GM23338 (cell line): ENCODE measurements at regions not wholly inside any gene's neighbourhood (a gene's known extent, or its start where the extent isn't known, plus 50 kb on each side); places are given as distances from the start of the nearest gene placed in this dataset.

Source experiments
- ATAC-seq: fragments of 200-7000 bp; cut with Tn5 transposase; 3 replicates; pipeline ENCODE4 v1.9.1; 2020
- DNase-seq: peaks from one replicate; pipeline ENCODE4 v3.0.0-alpha.2; 2015; ENCODE audit warnings: low spot score
- H2AFZ ChIP-seq: fragments of 200-600 bp; sonication (generic); 2 replicates; pipeline ENCODE4 v1.8.0; 2016; ENCODE audit warnings: antibody characterized with exemption, mild to moderate bottlenecking, moderate library complexity
- H3F3A ChIP-seq: fragments of 200-600 bp; sonication (generic); replicated peaks from 2 replicates; pipeline ENCODE4 v1.8.0; 2017; ENCODE audit warnings: antibody characterized with exemption, mixed run types, low read depth
- H3K27ac ChIP-seq: fragments of 200-600 bp; sonication (generic); 2 replicates; pipeline ENCODE4 v1.6.1; 2016; ENCODE audit warnings: low read depth
- H3K27me3 ChIP-seq: fragments of 200-600 bp; sonication (generic); 2 replicates; pipeline ENCODE4 v1.8.0; 2016; ENCODE audit warnings: mild to moderate bottlenecking, mixed run types, moderate library complexity; ENCODE audit not compliant: insufficient read depth
- H3K36me3 ChIP-seq: fragments of 200-600 bp; sonication (generic); 2 replicates; pipeline ENCODE4 v1.8.0; 2016; ENCODE audit warnings: mild to moderate bottlenecking; ENCODE audit not compliant: insufficient read depth
- H3K4me1 ChIP-seq: fragments of 200-600 bp; sonication (generic); 2 replicates; pipeline ENCODE4 v1.8.0; 2016; ENCODE audit warnings: mild to moderate bottlenecking, moderate library complexity; ENCODE audit not compliant: insufficient read depth
- H3K4me2 ChIP-seq: fragments of 200-600 bp; sonication (generic); 2 replicates; pipeline ENCODE4 v1.7.1; 2017; ENCODE audit warnings: mixed run types
- H3K4me3 ChIP-seq: fragments of 200-600 bp; sonication (generic); 2 replicates; pipeline ENCODE4 v1.6.1; 2016; ENCODE audit warnings: mixed run types
- H3K79me2 ChIP-seq: fragments of 200-600 bp; sonication (generic); replicated peaks from 2 replicates; pipeline ENCODE4 v1.8.0; 2017; ENCODE audit warnings: mild to moderate bottlenecking; ENCODE audit not compliant: insufficient read depth
- H3K9me2 ChIP-seq: fragments of 200-600 bp; sonication (generic); 2 replicates; pipeline ENCODE4 v1.8.0; 2017; ENCODE audit not compliant: insufficient read depth
- H4K20me1 ChIP-seq: fragments of 200-600 bp; sonication (generic); replicated peaks from 2 replicates; pipeline ENCODE4 v1.8.0; 2017; ENCODE audit warnings: mild to moderate bottlenecking; ENCODE audit not compliant: insufficient read depth
- H3K27ac Mint-ChIP-seq: 2 replicates; pipeline ENCODE4 v1.8.0; 2020; ENCODE audit warnings: inconsistent platforms, mild to moderate bottlenecking, moderate library complexity, mixed read lengths
- H3K27me3 Mint-ChIP-seq: 3 replicates; pipeline ENCODE4 v1.8.0; 2022; ENCODE audit warnings: low read depth, mild to moderate bottlenecking, moderate library complexity, mixed read lengths, inconsistent platforms; ENCODE audit not compliant: insufficient read depth, poor library complexity
- H3K36me3 Mint-ChIP-seq: 3 replicates; pipeline ENCODE4 v1.8.0; 2021; ENCODE audit warnings: low read depth, mild to moderate bottlenecking, inconsistent platforms, moderate library complexity, mixed read lengths
- H3K4me1 Mint-ChIP-seq: 3 replicates; pipeline ENCODE4 v1.8.0; 2020; ENCODE audit warnings: mild to moderate bottlenecking, inconsistent platforms, mixed read lengths
- H3K4me3 Mint-ChIP-seq: 3 replicates; pipeline ENCODE4 v1.8.0; 2021; ENCODE audit warnings: moderate library complexity, mild to moderate bottlenecking, inconsistent platforms, mixed read lengths
- H3K9me3 Mint-ChIP-seq: 3 replicates; pipeline ENCODE4 v1.8.0; 2020; ENCODE audit warnings: moderate library complexity, mild to moderate bottlenecking, inconsistent platforms, mixed read lengths
- CREB1 ChIP-seq: fragments of 250-450 bp; sonication (Bioruptor Pico); IDR thresholded peaks from 2 replicates; pipeline ENCODE4 v1.5.0; 2020; ENCODE audit warnings: low read depth, mild to moderate bottlenecking, moderate library complexity
- EZH2 ChIP-seq: fragments of 200-600 bp; sonication (generic); IDR thresholded peaks from one replicate; pipeline ENCODE4 v1.8.0; 2017; ENCODE audit warnings: antibody characterized with exemption, mild to moderate bottlenecking, low read depth; ENCODE audit not compliant: unreplicated experiment
- EZH2phosphoT487 ChIP-seq: fragments of 200-600 bp; sonication (generic); IDR thresholded peaks from one replicate; pipeline ENCODE4 v1.8.1; 2018; ENCODE audit warnings: antibody characterized with exemption; ENCODE audit not compliant: unreplicated experiment
- JUNB ChIP-seq: IDR thresholded peaks from one replicate; pipeline ENCODE4 v1.6.1; 2016; ENCODE audit warnings: antibody characterized with exemption; ENCODE audit not compliant: unreplicated experiment
- NANOG ChIP-seq: IDR thresholded peaks from 2 replicates; pipeline ENCODE4 v1.6.1; 2016; ENCODE audit warnings: antibody characterized with exemption, borderline replicate concordance
- POLR2AphosphoS5 ChIP-seq: IDR thresholded peaks from 2 replicates; pipeline ENCODE4 v1.6.1; 2016; ENCODE audit warnings: antibody characterized with exemption, low read depth
- STAT1 ChIP-seq: IDR thresholded peaks from one replicate; pipeline ENCODE4 v1.6.1; 2016; ENCODE audit warnings: antibody characterized with exemption; ENCODE audit not compliant: unreplicated experiment
- ZNF114 ChIP-seq: fragments of 250-450 bp; sonication (Bioruptor Pico); IDR thresholded peaks from 2 replicates; pipeline ENCODE4 v1.5.0; 2020; ENCODE audit warnings: mild to moderate bottlenecking, moderate library complexity
- ZNF331 ChIP-seq: fragments of 250-450 bp; sonication (Bioruptor Pico); IDR thresholded peaks from 2 replicates; pipeline ENCODE4 v1.5.0; 2020; ENCODE audit warnings: low read depth, mild to moderate bottlenecking, moderate library complexity
- ZNF462 ChIP-seq: fragments of 250-450 bp; sonication (Bioruptor Pico); IDR thresholded peaks from 2 replicates; pipeline ENCODE4 v1.5.0; 2020; ENCODE audit warnings: mild to moderate bottlenecking, moderate library complexity
- TF ChIP-seq, protein P1 (sequence below): IDR thresholded peaks from 2 replicates; pipeline ENCODE4 v1.6.1; 2016; ENCODE audit warnings: antibody characterized with exemption
- TF ChIP-seq, protein P2 (sequence below): IDR thresholded peaks from one replicate; pipeline ENCODE4 v1.6.1; 2018; ENCODE audit warnings: antibody characterized with exemption; ENCODE audit not compliant: unreplicated experiment
- TF ChIP-seq, protein P3 (sequence below), 2 experiments: fragments of 200-600 bp in 1 of 2; sonication (generic) in 1 of 2; conservative IDR thresholded peaks; 2 replicates each; pipeline versions ENCODE4 v1.5.1 to v1.6.1; 2016 to 2017; ENCODE audit warnings: antibody characterized with exemption in 2 of 2, low read depth in 2 of 2, mild to moderate bottlenecking in 2 of 2, moderate library complexity in 1 of 2

DNA sequence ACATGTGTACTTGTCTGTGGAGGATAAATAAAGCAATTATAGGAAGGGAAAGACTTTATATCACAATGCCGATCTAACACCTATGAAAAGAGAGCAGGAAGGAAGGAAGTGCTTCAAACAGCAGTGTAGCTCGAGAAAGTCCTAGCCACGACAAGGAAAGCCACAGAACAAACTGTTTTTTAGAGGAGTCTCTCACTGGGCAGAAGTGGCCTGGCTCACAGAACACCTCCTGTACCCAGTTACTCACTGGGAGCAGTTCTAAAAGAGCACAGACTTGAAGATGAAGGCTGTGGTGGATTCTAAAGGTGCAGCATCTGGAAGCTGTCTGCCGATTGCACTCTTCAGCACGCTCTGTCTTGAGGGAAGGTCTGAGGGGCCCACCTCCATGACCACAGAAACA is 248.8 kb upstream of the ATP11B start:
- ATAC-seq (no peak), DNase-seq (no peak)
- H3K36me3 ChIP-seq: no peaks in the 10 kb centered on the region
- H3K36me3 Mint-ChIP-seq: no peaks in the 10 kb centered on the region
- H3K79me2 ChIP-seq: no peaks in the 10 kb centered on the region
- no peaks in the 10 kb centered on the region for H3K27me3 Mint-ChIP-seq
- no peak overlapping the region for H3K4me2 ChIP-seq
- TF ChIP-seq ZNF114 (CRISPR knock-in tag) (no peak), NANOG (no peak), ZNF331 (CRISPR knock-in tag) (no peak), CREB1 (CRISPR knock-in tag) (no peak), EZH2 (no peak), EZH2phosphoT487 (no peak), JUNB (no peak), STAT1 (no peak), POLR2AphosphoS5 (no peak), ZNF462 (CRISPR knock-in tag) (no peak)
- TF ChIP-seq, protein P1, sequence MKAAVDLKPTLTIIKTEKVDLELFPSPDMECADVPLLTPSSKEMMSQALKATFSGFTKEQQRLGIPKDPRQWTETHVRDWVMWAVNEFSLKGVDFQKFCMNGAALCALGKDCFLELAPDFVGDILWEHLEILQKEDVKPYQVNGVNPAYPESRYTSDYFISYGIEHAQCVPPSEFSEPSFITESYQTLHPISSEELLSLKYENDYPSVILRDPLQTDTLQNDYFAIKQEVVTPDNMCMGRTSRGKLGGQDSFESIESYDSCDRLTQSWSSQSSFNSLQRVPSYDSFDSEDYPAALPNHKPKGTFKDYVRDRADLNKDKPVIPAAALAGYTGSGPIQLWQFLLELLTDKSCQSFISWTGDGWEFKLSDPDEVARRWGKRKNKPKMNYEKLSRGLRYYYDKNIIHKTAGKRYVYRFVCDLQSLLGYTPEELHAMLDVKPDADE: no peak
- TF ChIP-seq, protein P2, sequence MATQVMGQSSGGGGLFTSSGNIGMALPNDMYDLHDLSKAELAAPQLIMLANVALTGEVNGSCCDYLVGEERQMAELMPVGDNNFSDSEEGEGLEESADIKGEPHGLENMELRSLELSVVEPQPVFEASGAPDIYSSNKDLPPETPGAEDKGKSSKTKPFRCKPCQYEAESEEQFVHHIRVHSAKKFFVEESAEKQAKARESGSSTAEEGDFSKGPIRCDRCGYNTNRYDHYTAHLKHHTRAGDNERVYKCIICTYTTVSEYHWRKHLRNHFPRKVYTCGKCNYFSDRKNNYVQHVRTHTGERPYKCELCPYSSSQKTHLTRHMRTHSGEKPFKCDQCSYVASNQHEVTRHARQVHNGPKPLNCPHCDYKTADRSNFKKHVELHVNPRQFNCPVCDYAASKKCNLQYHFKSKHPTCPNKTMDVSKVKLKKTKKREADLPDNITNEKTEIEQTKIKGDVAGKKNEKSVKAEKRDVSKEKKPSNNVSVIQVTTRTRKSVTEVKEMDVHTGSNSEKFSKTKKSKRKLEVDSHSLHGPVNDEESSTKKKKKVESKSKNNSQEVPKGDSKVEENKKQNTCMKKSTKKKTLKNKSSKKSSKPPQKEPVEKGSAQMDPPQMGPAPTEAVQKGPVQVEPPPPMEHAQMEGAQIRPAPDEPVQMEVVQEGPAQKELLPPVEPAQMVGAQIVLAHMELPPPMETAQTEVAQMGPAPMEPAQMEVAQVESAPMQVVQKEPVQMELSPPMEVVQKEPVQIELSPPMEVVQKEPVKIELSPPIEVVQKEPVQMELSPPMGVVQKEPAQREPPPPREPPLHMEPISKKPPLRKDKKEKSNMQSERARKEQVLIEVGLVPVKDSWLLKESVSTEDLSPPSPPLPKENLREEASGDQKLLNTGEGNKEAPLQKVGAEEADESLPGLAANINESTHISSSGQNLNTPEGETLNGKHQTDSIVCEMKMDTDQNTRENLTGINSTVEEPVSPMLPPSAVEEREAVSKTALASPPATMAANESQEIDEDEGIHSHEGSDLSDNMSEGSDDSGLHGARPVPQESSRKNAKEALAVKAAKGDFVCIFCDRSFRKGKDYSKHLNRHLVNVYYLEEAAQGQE: no peak
- TF ChIP-seq, protein P3, sequence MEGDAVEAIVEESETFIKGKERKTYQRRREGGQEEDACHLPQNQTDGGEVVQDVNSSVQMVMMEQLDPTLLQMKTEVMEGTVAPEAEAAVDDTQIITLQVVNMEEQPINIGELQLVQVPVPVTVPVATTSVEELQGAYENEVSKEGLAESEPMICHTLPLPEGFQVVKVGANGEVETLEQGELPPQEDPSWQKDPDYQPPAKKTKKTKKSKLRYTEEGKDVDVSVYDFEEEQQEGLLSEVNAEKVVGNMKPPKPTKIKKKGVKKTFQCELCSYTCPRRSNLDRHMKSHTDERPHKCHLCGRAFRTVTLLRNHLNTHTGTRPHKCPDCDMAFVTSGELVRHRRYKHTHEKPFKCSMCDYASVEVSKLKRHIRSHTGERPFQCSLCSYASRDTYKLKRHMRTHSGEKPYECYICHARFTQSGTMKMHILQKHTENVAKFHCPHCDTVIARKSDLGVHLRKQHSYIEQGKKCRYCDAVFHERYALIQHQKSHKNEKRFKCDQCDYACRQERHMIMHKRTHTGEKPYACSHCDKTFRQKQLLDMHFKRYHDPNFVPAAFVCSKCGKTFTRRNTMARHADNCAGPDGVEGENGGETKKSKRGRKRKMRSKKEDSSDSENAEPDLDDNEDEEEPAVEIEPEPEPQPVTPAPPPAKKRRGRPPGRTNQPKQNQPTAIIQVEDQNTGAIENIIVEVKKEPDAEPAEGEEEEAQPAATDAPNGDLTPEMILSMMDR (conservative IDR thresholded peaks at IDR 0.05; ENCODE audit: low read depth in 2 of 2): no peak
- no peaks in the 10 kb centered on the region for H3K27me3 ChIP-seq
- H3K4me3 ChIP-seq: no peak overlapping the region
- no peaks in the 10 kb centered on the region for H3F3A ChIP-seq
- H3K4me1 Mint-ChIP-seq: no peaks in the 10 kb centered on the region
- H2AFZ ChIP-seq: peak overlapping the region; percentile 58; the same call in 1 of the 2 replicates
- no peaks in the 10 kb centered on the region for H3K9me3 Mint-ChIP-seq
- H3K4me1 ChIP-seq: no peaks in the 10 kb centered on the region
- no peak overlapping the region for H3K27ac Mint-ChIP-seq
- no peaks in the 10 kb centered on the region for H3K9me2 ChIP-seq
- H3K27ac ChIP-seq: no peak overlapping the region
- no peak overlapping the region for H3K4me3 Mint-ChIP-seq
- H4K20me1 ChIP-seq: no peaks in the 10 kb centered on the region
